HEK293T (cell line): ENCODE measurements at regions not wholly inside any gene's neighbourhood (a gene's known extent, or its start where the extent isn't known, plus 50 kb on each side); places are given as distances from the start of the nearest gene placed in this dataset.

Experiments used
- ARNT ChIP-seq: fragments of 450-650 bp; IDR thresholded peaks from 2 replicates; pipeline ENCODE4 v1.6.1; 2017; ENCODE audit warnings: mild to moderate bottlenecking
- BHLHE40 ChIP-seq: fragments of 450-650 bp; IDR thresholded peaks from 2 replicates; pipeline ENCODE4 v1.6.1; 2016; ENCODE audit warnings: mild to moderate bottlenecking, moderate library complexity, borderline replicate concordance
- CTBP1 ChIP-seq: fragments of 450-650 bp; IDR thresholded peaks from 2 replicates; pipeline ENCODE4 v1.6.1; 2016; ENCODE audit warnings: borderline replicate concordance
- FOXA1 ChIP-seq: fragments of 450-650 bp; IDR thresholded peaks from 2 replicates; pipeline ENCODE4 v1.6.1; 2016; ENCODE audit warnings: mild to moderate bottlenecking
- FOXK2 ChIP-seq: fragments of 450-650 bp; IDR thresholded peaks from 2 replicates; pipeline ENCODE4 v1.6.1; 2016; ENCODE audit warnings: mild to moderate bottlenecking
- FOXM1 ChIP-seq: fragments of 450-650 bp; IDR thresholded peaks from 2 replicates; pipeline ENCODE4 v1.6.1; 2017; ENCODE audit warnings: mild to moderate bottlenecking, borderline replicate concordance
- HDGF ChIP-seq: fragments of 450-650 bp; IDR thresholded peaks from 2 replicates; pipeline ENCODE4 v1.6.1; 2017; ENCODE audit warnings: antibody characterized with exemption, borderline replicate concordance
- L3MBTL2 ChIP-seq: fragments of 450-650 bp; conservative IDR thresholded peaks from 2 replicates; pipeline ENCODE4 v1.6.1; 2016; ENCODE audit warnings: mild to moderate bottlenecking
- LEF1 ChIP-seq: fragments of 450-650 bp; IDR thresholded peaks from 2 replicates; pipeline ENCODE4 v1.6.1; 2017; ENCODE audit warnings: mild to moderate bottlenecking, borderline replicate concordance
- NFRKB ChIP-seq: fragments of 450-650 bp; IDR thresholded peaks from 2 replicates; pipeline ENCODE4 v1.6.1; 2016; ENCODE audit warnings: mild to moderate bottlenecking, moderate library complexity
- SP1 ChIP-seq: fragments of 450-650 bp; IDR thresholded peaks from 2 replicates; pipeline ENCODE4 v1.6.1; 2017
- SUZ12 ChIP-seq: fragments of 450-650 bp; IDR thresholded peaks from 2 replicates; pipeline ENCODE4 v1.6.1; 2016; ENCODE audit warnings: mild to moderate bottlenecking
- TARDBP ChIP-seq: fragments of 450-650 bp; IDR thresholded peaks from 2 replicates; pipeline ENCODE4 v1.6.1; 2016
- TF ChIP-seq, protein P1 (sequence below): fragments of 450-650 bp; IDR thresholded peaks from 2 replicates; pipeline ENCODE4 v1.6.1; 2016

DNA sequence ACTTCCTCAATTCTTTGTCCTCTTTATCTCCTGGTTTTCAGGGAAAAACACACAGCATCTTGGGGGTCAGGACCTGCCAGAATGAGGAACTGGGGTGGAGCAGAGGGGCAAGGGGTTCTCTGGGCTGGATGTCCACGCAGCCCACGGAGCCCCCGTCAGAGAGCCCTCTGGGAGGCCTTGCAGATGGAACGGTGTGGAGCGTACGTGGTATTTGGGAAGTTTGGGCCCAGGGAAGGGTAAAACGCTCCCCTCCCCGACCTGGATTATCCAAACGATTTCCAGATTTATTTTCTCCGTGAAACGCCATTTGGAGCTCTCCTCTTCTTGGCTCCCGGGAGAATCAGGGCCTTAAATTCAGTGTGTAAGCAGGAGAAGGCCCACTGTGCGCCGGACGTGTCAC lies 51.7 kb upstream of the ZNF536 start:
- TF ChIP-seq HDGF (no peak), BHLHE40 (no peak), SP1 (no peak), FOXK2 (no peak), TARDBP (no peak), FOXA1 (no peak), NFRKB (no peak), ARNT (no peak), LEF1 (no peak), SUZ12 (no peak), FOXM1 (no peak), CTBP1 (no peak), L3MBTL2 (no peak)
- TF ChIP-seq, protein P1, sequence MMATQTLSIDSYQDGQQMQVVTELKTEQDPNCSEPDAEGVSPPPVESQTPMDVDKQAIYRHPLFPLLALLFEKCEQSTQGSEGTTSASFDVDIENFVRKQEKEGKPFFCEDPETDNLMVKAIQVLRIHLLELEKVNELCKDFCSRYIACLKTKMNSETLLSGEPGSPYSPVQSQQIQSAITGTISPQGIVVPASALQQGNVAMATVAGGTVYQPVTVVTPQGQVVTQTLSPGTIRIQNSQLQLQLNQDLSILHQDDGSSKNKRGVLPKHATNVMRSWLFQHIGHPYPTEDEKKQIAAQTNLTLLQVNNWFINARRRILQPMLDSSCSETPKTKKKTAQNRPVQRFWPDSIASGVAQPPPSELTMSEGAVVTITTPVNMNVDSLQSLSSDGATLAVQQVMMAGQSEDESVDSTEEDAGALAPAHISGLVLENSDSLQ, result no peak
